SK-N-SH treated with all-trans-retinoic acid at 6 μM for 48 hours (cell line): ENCODE measurements at regions not wholly inside any gene's neighbourhood (a gene's known extent, or its start where the extent isn't known, plus 50 kb on each side); places are given as distances from the start of the nearest gene placed in this dataset.

Source experiments
- ATAC-seq: fragments of 200-7000 bp; cut with Tn5 transposase; 3 replicates; pipeline ENCODE4 v1.9.1; 2020; ENCODE audit warnings: mild to moderate bottlenecking, moderate library complexity
- ARNTL ChIP-seq: fragments of 450-650 bp; formaldehyde crosslinking; IDR thresholded peaks from 2 replicates; pipeline ENCODE4 v1.5.0; 2020; ENCODE audit warnings: low read depth, mild to moderate bottlenecking, moderate library complexity, borderline replicate concordance
- BACH2 ChIP-seq: fragments of 250-450 bp; sonication (Bioruptor Pico); IDR thresholded peaks from 2 replicates; pipeline ENCODE4 v1.9.0; 2021; ENCODE audit warnings: mild to moderate bottlenecking, borderline replicate concordance
- CREB5 ChIP-seq: fragments of 250-450 bp; sonication (Bioruptor Pico); IDR thresholded peaks from 2 replicates; pipeline ENCODE4 v1.5.1; 2020; ENCODE audit warnings: low read depth, mild to moderate bottlenecking, moderate library complexity
- CSDC2 ChIP-seq: fragments of 250-450 bp; sonication (Bioruptor Pico); IDR thresholded peaks from 2 replicates; pipeline ENCODE4 v1.5.0; 2020; ENCODE audit warnings: mild to moderate bottlenecking, moderate library complexity
- ESRRG ChIP-seq: fragments of 250-450 bp; sonication (Bioruptor Pico); IDR thresholded peaks from 2 replicates; pipeline ENCODE4 v1.6.1; 2021; ENCODE audit warnings: mild to moderate bottlenecking
- GLIS3 ChIP-seq: fragments of 250-450 bp; sonication (Bioruptor Pico); IDR thresholded peaks from 2 replicates; pipeline ENCODE4 v1.5.0; 2020; ENCODE audit warnings: mild to moderate bottlenecking, moderate library complexity
- ISL1 ChIP-seq: fragments of 250-450 bp; sonication (Bioruptor Pico); IDR thresholded peaks from 2 replicates; pipeline ENCODE4 v2.1.2; 2022; ENCODE audit warnings: mild to moderate bottlenecking, moderate library complexity
- OSR1 ChIP-seq: fragments of 250-450 bp; sonication (Bioruptor Pico); IDR thresholded peaks from 2 replicates; pipeline ENCODE4 v1.8.0; 2022; ENCODE audit warnings: moderate library complexity, mild to moderate bottlenecking, inconsistent platforms
- PATZ1 ChIP-seq: fragments of 250-450 bp; sonication (Bioruptor Pico); IDR thresholded peaks from 2 replicates; pipeline ENCODE4 v1.8.0; 2020; ENCODE audit warnings: mild to moderate bottlenecking, moderate library complexity, borderline replicate concordance
- POU6F1 ChIP-seq: fragments of 250-450 bp; sonication (Bioruptor Pico); IDR thresholded peaks from 2 replicates; pipeline ENCODE4 v1.8.0; 2021; ENCODE audit warnings: low read depth, mild to moderate bottlenecking, moderate library complexity, borderline replicate concordance
- RARB ChIP-seq: fragments of 250-450 bp; sonication (Bioruptor Pico); IDR thresholded peaks from 2 replicates; pipeline ENCODE4 v1.8.0; 2021; ENCODE audit warnings: mild to moderate bottlenecking, moderate library complexity
- SNAI2 ChIP-seq: fragments of 250-450 bp; sonication (Bioruptor Pico); IDR thresholded peaks from 2 replicates; pipeline ENCODE4 v1.5.0; 2020; ENCODE audit warnings: mild to moderate bottlenecking, moderate library complexity
- TCF4 ChIP-seq: fragments of 250-450 bp; sonication (Bioruptor Pico); IDR thresholded peaks from 2 replicates; pipeline ENCODE4 v1.8.0; 2021; ENCODE audit warnings: mild to moderate bottlenecking, moderate library complexity, borderline replicate concordance
- TOX ChIP-seq: fragments of 250-450 bp; sonication (Bioruptor Pico); IDR thresholded peaks from 2 replicates; pipeline ENCODE4 v1.8.0; 2021; ENCODE audit warnings: mild to moderate bottlenecking, moderate library complexity, borderline replicate concordance
- TSHZ2 ChIP-seq: fragments of 250-450 bp; sonication (Bioruptor Pico); IDR thresholded peaks from 2 replicates; pipeline ENCODE4 v1.5.0; 2020; ENCODE audit warnings: mild to moderate bottlenecking, moderate library complexity
- ZFP3 ChIP-seq: fragments of 250-450 bp; sonication (Bioruptor Pico); IDR thresholded peaks from 2 replicates; pipeline ENCODE4 v1.5.0; 2020; ENCODE audit warnings: mild to moderate bottlenecking, moderate library complexity
- ZFP30 ChIP-seq: fragments of 450-650 bp; formaldehyde crosslinking; IDR thresholded peaks from 2 replicates; pipeline ENCODE4 v1.5.0; 2022; ENCODE audit warnings: mild to moderate bottlenecking, moderate library complexity
- ZNF70 ChIP-seq: fragments of 450-650 bp; formaldehyde crosslinking; IDR thresholded peaks from 2 replicates; pipeline ENCODE4 v1.5.0; 2020; ENCODE audit warnings: mild to moderate bottlenecking, moderate library complexity
- ZNF8 ChIP-seq: fragments of 450-650 bp; formaldehyde crosslinking; IDR thresholded peaks from 2 replicates; pipeline ENCODE4 v1.5.0; 2020; ENCODE audit warnings: mild to moderate bottlenecking, moderate library complexity
- TF ChIP-seq, protein P1 (sequence below): fragments of 250-450 bp; sonication (Bioruptor Pico); IDR thresholded peaks from 2 replicates; pipeline ENCODE4 v1.5.1; 2021; ENCODE audit warnings: mild to moderate bottlenecking, moderate library complexity

DNA sequence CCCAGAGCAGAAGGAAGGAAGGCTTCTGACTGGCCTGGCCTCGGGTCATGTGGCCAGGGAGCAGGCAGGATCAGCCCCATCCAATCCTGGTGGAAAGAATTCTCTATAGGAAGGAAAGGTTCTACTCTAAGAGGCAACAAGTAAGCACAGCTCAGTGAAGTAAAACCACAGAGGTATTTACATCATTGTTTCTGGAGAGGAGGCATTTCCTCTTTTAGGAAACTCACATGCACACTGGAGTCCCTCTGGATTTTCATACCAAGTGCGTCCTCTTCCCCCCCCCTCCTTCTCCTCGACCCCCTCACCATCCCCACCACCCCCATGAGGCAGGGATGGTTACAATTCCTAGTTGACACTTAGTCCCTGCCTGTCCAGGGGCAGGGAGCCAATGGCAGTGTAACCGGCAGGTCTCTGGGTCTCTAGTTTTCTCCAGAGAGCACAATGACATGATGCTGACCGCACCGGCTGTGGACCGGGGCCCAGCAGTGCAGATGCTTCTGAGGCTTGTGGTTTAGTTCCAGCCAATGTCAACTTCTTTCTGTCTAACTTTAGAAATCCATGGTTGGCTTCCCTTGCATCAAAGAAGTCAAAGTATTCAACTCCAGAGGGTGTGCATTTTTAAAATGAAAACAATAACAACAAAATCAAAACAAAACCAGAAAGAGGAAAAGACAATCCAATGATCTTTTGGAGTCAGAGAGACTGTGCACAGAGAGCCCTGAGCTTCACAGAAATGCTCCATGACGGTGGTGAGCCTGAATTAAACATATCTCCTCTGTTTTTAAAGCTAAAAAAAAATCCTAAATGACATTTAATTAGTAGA lies 230.3 kb upstream of the TLE3 start:
- peak; percentile 43 for ATAC-seq
- TF ChIP-seq ZNF70 (CRISPR knock-in tag) (no peak), ARNTL (CRISPR knock-in tag) (no peak), ZFP30 (no peak), ZFP3 (CRISPR knock-in tag) (no peak), ZNF8 (CRISPR knock-in tag) (no peak), POU6F1 (CRISPR knock-in tag) (no peak), ESRRG (no peak), PATZ1 (CRISPR knock-in tag) (no peak), TOX (CRISPR knock-in tag) (no peak), CREB5 (CRISPR knock-in tag) (no peak), TSHZ2 (no peak), RARB (no peak), OSR1 (CRISPR knock-in tag) (no peak), ISL1 (CRISPR knock-in tag) (no peak), SNAI2 (CRISPR knock-in tag) (no peak), BACH2 (CRISPR knock-in tag) (no peak), GLIS3 (CRISPR knock-in tag) (no peak)
- TF ChIP-seq, protein P1, sequence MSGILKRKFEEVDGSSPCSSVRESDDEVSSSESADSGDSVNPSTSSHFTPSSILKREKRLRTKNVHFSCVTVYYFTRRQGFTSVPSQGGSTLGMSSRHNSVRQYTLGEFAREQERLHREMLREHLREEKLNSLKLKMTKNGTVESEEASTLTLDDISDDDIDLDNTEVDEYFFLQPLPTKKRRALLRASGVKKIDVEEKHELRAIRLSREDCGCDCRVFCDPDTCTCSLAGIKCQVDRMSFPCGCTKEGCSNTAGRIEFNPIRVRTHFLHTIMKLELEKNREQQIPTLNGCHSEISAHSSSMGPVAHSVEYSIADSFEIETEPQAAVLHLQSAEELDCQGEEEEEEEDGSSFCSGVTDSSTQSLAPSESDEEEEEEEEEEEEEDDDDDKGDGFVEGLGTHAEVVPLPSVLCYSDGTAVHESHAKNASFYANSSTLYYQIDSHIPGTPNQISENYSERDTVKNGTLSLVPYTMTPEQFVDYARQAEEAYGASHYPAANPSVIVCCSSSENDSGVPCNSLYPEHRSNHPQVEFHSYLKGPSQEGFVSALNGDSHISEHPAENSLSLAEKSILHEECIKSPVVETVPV, result no peak

DNA sequence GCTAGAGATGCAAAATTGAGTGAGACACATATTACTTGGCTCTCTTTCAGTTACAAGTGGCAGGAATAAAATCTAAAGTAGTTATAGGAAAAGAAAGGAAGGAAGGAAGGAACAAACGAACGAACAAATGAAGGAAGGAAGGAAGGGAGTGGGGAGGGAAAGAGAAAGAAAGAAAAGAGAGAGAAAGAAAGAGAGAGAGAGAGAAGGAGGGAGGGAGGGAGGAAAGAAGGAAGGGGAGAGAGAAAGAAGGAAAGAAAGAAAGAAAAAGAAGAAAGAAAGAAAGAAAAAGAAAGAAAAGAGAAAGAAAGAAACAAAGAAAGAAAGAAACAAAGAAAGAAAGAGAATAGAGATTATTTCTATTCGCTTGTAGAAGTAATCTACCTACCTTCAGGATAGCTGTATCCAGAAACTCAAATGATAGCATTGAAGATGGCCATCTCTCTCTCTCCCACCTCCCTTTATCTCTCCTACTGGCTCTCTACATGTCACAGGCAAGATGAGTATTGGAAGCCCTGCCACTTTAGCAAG lies 229.7 kb upstream of the TLE3 start:
- ATAC-seq, result no peak
- no peak for TF ChIP-seq TCF4

DNA sequence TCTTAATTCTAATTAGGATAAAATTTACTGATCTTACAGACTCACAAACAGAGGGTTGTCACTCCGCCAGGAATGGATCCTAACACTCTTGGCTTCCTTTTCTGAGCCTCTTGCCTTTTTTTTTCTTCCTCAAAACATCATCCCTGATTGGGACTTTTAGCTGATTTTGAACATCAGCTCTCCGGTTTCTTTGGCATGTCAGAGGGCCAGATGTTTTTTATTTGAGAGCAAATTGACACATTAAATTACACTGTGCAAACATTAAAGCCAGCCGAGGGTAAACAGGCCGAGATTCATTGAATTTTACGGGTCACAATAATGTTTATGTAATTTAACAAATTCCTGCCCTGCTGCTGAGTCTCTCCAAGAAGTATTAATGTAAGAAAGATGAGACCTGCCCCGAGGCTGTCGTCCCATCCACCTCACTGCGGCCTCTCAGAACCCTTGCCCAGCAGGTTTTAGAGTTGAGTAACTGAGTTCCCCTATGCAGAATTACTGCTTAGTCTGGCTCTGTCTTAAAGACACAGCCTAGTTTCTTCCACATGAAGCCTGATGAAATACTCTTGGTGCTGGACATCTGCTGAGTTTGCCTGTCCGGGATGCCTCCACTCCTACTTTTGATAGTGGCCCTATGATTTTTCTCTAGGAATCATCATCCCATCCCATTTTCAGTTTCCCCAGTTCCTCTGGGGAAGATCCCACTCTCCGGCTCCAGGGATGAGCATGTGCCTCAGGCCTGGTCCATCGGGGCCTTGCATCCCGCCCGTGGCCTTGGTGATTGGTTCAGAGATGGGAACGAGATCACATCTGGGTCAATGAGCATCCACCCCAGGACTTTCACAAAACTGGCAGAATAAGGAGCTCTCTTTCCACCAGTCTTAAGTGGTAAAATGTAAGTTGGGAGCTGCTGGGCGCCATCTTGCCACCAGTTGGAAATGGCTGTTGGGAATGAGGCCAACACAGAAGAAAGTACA lies 226.6 kb upstream of the TLE3 start:
- peak; percentile 79 for ATAC-seq
- TF ChIP-seq CREB5 (CRISPR knock-in tag), result 0 out of 2 replicates have a peak, but pooled peaks have one; percentile 5
- peak; percentile 68; the same call in 1 of the 2 replicates for TF ChIP-seq CSDC2 (CRISPR knock-in tag)
- TF ChIP-seq RARB, result no peak
- TF ChIP-seq TSHZ2, result peak; percentile 93; the same call in 1 of the 2 replicates
- TF ChIP-seq ZNF8 (CRISPR knock-in tag), result 0 out of 2 replicates have a peak, but pooled peaks have one; percentile 4
- peak; percentile 94 for TF ChIP-seq TCF4
- no peak for TF ChIP-seq GLIS3 (CRISPR knock-in tag)
- TF ChIP-seq ISL1 (CRISPR knock-in tag), result peak; percentile 43
